Sigmoid colon (tissue), 4 donors: ENCODE measurements at regions not wholly inside any gene's neighbourhood (a gene's known extent, or its start where the extent isn't known, plus 50 kb on each side); places are given as distances from the start of the nearest gene placed in this dataset.

Experiments used
- CTCF ChIP-seq, 4 experiments: fragments of 450-650 bp in 3 of 4; fragments of 200-600 bp in 1 of 4; IDR thresholded peaks; one replicate each; pipeline ENCODE4 v1.5.1; 2016 to 2019; ENCODE audit warnings: antibody characterized with exemption in 4 of 4, mild to moderate bottlenecking in 3 of 4, moderate library complexity in 2 of 4
- POLR2A ChIP-seq, 2 donors: fragments of 450-650 bp; IDR thresholded peaks; one replicate each; pipeline ENCODE4 v1.6.1; 2016; ENCODE audit warnings: antibody characterized with exemption in 2 of 2, mild to moderate bottlenecking in 2 of 2, moderate library complexity in 2 of 2
- POLR2AphosphoS5 ChIP-seq, 4 donors: sonication (generic); formaldehyde crosslinking; IDR thresholded peaks; one replicate each; pipeline ENCODE4 v1.6.1; 2017; ENCODE audit warnings: antibody characterized with exemption in 4 of 4

- TF ChIP-seq CTCF (IDR thresholded peaks at IDR 0.05) (no peak), POLR2AphosphoS5 (IDR thresholded peaks at IDR 0.05) (no peak), POLR2A (IDR thresholded peaks at IDR 0.05) (no peak)
Measured at GRCh38 chr20:60669211-60669610, 582.9 kb upstream of the CDH4 start.
